Left ventricle myocardium inferior (tissue), 1 donor: ENCODE measurements at regions not wholly inside any gene's neighbourhood (a gene's known extent, or its start where the extent isn't known, plus 50 kb on each side); places are given as distances from the start of the nearest gene placed in this dataset.

ENCODE experiments used
- DNase-seq: peaks from one replicate; pipeline ENCODE4 v3.0.0-alpha.2; 2020
- H3K27ac ChIP-seq: fragments of 200-600 bp; replicated peaks from 2 replicates; pipeline ENCODE4 v1.8.0; 2021
- H3K27me3 ChIP-seq: fragments of 200-600 bp; 2 replicates; pipeline ENCODE4 v1.8.0; 2021; ENCODE audit warnings: low read depth
- H3K36me3 ChIP-seq: fragments of 200-600 bp; 2 replicates; pipeline ENCODE4 v1.8.0; 2021
- H3K4me1 ChIP-seq: fragments of 200-600 bp; 2 replicates; pipeline ENCODE4 v1.8.0; 2021
- H3K4me3 ChIP-seq: fragments of 200-600 bp; 2 replicates; pipeline ENCODE4 v1.8.0; 2021; ENCODE audit warnings: mild to moderate bottlenecking, moderate library complexity
- H3K9me3 ChIP-seq: fragments of 200-600 bp; replicated peaks from 2 replicates; pipeline ENCODE4 v1.8.0; 2021
- intact Hi-C: fragments of 100-400 bp; cut with micrococcal nuclease; formaldehyde crosslinking; loops from one replicate; pipeline ENCODE4 v1.11.0; 2022
- TF ChIP-seq, protein P1 (sequence below): fragments of 200-600 bp; IDR thresholded peaks from 2 replicates; pipeline ENCODE4 v1.8.0; 2021; ENCODE audit warnings: antibody characterized with exemption, mild to moderate bottlenecking, borderline replicate concordance
- donor health status: DM: no; HTN: yes; CAD: no; lungs with severe emphysema.

DNA sequence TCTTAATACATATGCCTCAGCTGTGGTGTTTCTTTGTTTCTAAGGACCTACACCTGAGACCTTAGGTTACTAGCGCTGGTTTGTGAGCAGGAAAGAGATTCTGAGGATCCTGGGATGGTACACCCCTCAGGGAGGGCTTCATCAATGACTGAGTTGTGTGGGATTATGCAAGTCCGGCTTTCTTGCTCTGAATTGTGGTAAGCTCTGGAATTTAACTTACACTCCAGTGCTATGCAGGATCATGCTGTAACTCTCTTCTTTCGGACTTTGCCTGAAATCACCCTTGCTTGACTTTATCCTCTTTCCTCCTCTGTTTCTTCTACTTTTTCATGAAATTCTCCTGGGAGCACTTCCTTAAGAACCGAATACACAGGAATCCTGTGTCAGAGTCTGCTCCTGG lies 431.5 kb upstream of the BOD1L1 start:
- no peak overlapping the region for H3K27ac ChIP-seq
- TF ChIP-seq, protein P1, sequence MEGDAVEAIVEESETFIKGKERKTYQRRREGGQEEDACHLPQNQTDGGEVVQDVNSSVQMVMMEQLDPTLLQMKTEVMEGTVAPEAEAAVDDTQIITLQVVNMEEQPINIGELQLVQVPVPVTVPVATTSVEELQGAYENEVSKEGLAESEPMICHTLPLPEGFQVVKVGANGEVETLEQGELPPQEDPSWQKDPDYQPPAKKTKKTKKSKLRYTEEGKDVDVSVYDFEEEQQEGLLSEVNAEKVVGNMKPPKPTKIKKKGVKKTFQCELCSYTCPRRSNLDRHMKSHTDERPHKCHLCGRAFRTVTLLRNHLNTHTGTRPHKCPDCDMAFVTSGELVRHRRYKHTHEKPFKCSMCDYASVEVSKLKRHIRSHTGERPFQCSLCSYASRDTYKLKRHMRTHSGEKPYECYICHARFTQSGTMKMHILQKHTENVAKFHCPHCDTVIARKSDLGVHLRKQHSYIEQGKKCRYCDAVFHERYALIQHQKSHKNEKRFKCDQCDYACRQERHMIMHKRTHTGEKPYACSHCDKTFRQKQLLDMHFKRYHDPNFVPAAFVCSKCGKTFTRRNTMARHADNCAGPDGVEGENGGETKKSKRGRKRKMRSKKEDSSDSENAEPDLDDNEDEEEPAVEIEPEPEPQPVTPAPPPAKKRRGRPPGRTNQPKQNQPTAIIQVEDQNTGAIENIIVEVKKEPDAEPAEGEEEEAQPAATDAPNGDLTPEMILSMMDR: no peak
- no peaks in the 10 kb centered on the region for H3K9me3 ChIP-seq
- no peaks in the 10 kb centered on the region for H3K4me1 ChIP-seq
- no peaks in the 10 kb centered on the region for H3K27me3 ChIP-seq
- intact Hi-C loops: no loop called here
- no peak overlapping the region for H3K4me3 ChIP-seq
- no peak for DNase-seq
- H3K36me3 ChIP-seq: no peaks in the 10 kb centered on the region

DNA sequence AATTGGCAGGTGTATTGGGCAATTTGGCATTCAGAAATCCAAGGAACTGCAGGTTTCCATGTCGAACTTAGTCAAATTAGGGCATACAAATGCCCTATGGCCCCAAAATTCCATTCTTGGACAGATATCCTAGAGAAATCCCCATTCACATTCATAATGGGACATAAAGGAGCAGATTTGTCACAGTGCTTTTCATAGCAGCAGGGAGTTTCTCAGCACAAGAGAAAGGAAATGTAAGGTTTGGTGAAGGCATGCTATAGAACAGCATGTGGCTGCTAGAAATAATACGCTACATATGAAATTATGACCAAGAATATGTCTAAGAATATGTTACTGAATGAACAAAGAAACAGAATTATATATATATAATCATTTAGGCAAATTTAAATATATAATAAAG lies 437.5 kb upstream of the BOD1L1 start:
- H3K36me3 ChIP-seq: no peaks in the 10 kb centered on the region
- intact Hi-C loops: no loop called here
- no peaks in the 10 kb centered on the region for H3K9me3 ChIP-seq
- no peak overlapping the region for H3K27ac ChIP-seq
- TF ChIP-seq, protein P1: no peak
- no peak for DNase-seq
- no peaks in the 10 kb centered on the region for H3K27me3 ChIP-seq
- H3K4me1 ChIP-seq: no peaks in the 10 kb centered on the region
- H3K4me3 ChIP-seq: no peak overlapping the region

DNA sequence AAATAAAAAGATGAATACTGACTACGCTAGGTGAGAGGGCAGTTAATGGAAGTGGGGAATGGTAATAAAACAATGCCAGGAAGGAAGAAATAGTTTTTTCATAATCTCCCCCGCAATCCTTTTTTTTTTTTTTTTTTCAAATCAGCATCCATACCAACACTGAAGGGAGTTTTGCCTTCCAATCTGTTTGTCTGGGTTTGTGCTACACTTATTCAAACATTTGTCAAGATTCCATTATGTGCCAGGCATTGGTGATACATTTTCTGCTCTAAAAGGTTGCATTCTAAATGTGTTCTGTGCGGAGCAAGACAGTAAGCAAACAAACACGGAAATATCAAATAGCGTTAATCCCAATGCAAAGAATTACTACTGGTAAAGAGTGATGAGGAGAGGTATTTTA lies 437.9 kb upstream of the BOD1L1 start:
- Histone ChIP-seq H3K4me1 (no peaks in the 10 kb centered on the region), H3K36me3 (no peaks in the 10 kb centered on the region), H3K27me3 (no peaks in the 10 kb centered on the region), H3K27ac (no peak overlapping the region), H3K9me3 (no peaks in the 10 kb centered on the region), H3K4me3 (no peak overlapping the region)
- no peak for DNase-seq
- TF ChIP-seq, protein P1: no peak
- intact Hi-C loops: no loop called here

DNA sequence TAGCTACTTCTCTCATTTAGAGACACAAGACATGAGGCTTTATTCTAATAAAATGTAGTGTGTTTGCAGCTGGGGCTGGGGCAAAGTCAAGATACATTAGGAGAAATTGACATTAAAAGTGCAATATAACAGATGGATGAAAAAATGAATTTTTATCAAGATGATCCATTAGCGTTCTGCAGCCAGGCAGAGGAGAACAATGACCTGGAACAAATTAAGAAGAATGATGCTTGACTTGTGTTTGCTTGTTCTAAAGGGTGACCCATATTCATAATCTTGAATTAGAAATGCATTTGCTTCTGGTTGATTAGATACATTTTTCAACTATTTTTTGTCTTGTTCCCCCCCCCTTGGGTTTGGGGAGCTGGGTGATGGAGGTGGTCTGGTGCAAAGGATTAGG lies 439.5 kb upstream of the BOD1L1 start:
- Histone ChIP-seq H3K9me3 (peaks cover 12% of the 10 kb centered on the region), H3K27ac (no peak overlapping the region), H3K36me3 (no peaks in the 10 kb centered on the region), H3K4me3 (no peak overlapping the region), H3K4me1 (no peaks in the 10 kb centered on the region), H3K27me3 (no peaks in the 10 kb centered on the region)
- intact Hi-C loops: no loop called here
- DNase-seq: no peak
- TF ChIP-seq, protein P1: no peak

DNA sequence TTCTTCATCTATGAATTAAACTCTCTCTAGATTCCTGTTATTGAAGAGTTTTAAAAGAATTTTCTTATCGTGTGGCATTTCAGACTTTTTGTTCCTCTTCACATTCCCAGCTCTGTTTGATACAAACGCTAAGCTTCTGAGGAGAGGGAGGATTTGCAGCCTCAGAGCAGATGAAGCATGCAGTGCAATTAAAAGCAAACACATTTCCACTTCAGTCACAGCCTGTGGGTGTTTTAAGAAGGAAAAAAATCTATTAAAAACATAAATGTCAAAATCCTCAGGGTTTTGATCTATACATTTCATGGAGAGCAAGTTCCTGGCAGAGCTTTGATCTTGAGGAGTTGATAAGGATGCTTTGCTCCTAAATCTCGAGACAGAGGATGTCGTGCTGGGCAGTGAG lies 442.4 kb upstream of the BOD1L1 start:
- no peak for DNase-seq

More for the DNA sequence above, 442.4 kb upstream of the BOD1L1 start:
- Histone ChIP-seq H3K4me1 (no peaks in the 10 kb centered on the region), H3K4me3 (no peak overlapping the region), H3K27ac (no peak overlapping the region), H3K36me3 (no peaks in the 10 kb centered on the region), H3K27me3 (no peaks in the 10 kb centered on the region), H3K9me3 (peaks cover 30% of the 10 kb centered on the region)
- TF ChIP-seq, protein P1: no peak
- intact Hi-C loops: no loop called here
